ENCODE measurements at regions not wholly inside any gene's neighbourhood (a gene's known extent, or its start where the extent isn't known, plus 50 kb on each side); places are given as distances from the start of the nearest gene placed in this dataset.

DNA sequence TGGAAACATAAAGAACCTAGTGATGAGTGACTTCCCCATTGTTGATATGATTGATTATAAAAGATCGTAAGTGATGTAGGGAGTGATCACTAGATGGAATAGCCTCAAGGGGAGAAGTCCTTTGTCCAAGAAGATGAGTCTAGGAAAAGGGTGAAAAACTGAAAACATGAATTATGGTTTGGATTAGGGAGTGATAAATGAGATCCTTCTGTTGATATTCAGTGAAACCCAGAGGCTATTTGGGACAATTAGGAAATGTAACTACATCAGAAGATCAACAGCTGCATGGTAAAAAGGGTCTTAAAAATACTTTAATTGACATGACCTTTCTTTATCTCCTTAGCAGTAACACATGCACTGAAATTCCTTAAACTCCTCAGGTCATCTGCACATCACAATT lies 124.0 kb upstream of the UNC5C start:
- no peak for DNase-seq (ENCODE audit: low read depth in 2 of 2)

DNA sequence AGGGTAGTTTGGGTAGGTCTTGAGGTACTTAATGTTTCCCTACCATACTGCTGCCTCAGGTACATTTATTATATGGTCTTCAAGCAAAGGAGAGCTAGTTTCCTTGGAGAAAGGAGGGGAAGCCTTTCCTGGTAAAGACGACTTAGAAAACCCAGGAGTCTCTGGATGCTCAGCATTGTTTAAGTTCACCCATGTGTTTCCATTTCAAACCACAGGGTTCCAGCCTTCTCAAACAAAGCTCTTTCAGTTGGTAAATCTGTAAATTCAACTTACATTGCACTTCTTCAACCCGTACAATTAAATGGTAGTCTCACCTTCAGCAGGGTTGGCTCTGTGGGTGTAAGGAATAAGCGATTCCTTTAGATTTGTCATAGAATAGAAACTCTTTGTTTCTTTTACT lies 111.9 kb upstream of the UNC5C start:
- DNase-seq (ENCODE audit: low read depth in 2 of 2) = no peak

DNA sequence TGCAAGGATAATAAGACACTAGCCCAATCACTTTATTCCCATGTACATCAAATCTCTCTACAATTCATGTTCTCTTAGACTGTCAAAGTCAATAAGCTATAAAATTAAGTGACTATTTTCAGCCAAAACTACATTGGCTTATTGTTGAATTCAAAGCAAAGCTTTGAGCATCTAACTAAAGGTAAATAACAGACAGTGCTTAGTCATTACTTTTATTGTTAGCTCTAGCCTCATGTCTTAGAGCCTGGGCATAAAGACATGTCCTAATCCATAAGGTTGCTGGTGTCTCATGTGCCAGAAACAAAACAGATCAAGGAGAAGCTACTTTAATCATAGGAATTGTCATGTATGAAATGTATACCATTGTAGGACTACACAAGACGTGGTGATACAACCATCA lies 103.1 kb upstream of the UNC5C start:
- DNase-seq (ENCODE audit: low read depth in 2 of 2) = no peak

DNA sequence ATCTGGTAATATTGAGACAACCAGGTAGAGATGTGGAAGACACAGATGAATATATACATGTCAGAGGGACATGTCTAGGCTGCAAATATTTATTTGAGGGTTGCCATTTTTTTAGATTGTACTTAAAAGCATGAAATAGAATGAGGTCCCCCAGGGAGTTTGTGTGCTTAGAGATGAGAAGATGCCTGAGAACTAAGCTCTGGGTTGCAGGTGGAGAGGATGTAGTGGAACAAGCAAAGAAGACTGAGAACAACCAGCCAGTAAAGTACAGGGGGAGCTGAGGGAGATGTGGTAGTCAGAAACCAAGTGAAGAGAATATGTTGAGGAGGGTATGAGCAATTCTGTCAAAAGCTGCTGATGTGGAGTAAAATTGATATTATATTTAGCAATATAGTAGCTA lies 95.6 kb upstream of the UNC5C start:
- DNase-seq (ENCODE audit: low read depth in 2 of 2) = no peak

DNA sequence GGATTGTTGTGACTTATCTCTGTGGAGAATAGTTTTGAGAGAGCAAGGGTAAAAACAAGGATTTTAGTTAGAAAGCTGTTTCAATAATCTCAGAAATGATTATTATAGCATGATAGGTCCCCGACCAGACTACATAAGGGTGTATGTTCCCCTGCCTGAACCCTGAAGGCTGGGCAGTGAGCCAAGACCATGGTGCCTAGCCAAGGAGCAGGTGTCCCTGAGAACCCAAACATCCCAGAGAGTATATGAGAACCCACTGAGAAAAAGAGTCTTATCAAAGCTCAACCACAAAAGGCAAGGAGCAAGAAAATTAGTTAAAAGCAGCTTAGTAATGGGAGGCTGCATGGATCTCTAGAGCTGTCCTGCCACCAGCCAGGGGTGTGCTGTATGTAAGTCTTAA lies 94.9 kb upstream of the UNC5C start:
- no peak for DNase-seq (ENCODE audit: low read depth in 2 of 2)

DNA sequence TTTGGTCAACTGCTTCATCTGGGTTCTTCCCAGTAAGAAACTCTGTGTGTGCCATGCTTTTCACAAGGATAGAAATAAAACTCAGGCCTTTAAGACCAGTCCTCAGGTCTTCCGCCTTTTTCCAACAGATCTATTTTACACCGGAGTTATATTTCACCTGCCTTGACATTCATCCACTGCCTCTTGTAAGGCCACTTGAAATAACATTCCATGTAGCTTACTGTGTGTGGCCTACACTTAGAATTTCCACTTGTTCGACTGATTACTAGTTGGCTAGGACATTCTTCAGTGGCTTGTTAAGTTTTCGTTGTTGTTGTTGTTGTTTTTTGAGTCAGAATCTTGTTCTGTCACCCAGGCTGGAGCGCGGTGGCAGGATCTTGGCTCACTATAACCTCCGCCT lies 92.8 kb upstream of the UNC5C start:
- DNase-seq (ENCODE audit: low read depth in 2 of 2) = no peak

DNA sequence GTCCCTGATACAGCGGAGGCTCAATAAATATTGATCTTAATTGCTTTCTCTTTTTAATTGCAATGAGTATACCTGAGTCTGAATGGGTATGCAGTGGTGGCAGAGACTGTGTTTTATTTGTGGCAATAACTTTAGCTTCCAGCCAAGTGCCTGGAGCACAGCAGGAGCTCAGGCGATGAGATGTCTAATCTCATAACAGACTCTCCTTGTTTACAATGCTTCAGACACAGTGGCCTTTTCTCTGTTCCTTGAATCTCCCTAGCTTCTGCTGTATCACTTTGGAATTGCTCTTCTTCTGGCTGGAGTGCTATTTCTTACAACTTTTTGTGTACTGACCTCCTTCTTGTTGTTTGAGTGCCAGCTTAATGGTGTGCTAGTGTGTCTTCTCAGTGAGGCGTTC lies 91.5 kb upstream of the UNC5C start:
- no peak for DNase-seq (ENCODE audit: low read depth in 2 of 2)

DNA sequence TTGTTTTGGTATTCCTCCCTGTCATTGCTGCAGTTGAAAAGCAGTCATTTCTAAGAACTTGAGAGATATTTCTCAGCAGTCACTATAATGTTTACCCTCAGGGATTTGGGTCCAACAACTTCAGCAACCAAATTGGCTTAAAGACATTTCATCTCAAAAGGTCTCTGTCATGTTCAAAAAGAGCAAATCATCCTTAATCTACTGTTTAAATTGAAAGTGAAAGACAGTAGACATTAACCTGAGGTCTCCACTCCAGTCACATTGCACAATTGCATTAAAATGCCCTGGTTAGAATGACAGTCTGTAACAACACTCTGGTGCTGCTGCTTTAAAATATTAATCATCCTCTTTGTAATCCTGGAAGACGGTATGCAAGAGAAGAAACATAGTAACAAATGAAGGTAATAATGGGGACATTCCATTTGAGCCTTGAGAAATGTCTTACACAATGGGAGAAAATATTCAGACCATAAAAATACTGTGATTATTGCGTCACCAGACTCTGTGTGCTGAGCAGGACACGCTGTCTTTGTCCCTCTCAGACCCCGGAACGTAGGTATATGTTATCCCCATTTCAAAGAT lies 90.2 kb upstream of the UNC5C start:
- no peak for DNase-seq (ENCODE audit: low read depth in 2 of 2)

DNA sequence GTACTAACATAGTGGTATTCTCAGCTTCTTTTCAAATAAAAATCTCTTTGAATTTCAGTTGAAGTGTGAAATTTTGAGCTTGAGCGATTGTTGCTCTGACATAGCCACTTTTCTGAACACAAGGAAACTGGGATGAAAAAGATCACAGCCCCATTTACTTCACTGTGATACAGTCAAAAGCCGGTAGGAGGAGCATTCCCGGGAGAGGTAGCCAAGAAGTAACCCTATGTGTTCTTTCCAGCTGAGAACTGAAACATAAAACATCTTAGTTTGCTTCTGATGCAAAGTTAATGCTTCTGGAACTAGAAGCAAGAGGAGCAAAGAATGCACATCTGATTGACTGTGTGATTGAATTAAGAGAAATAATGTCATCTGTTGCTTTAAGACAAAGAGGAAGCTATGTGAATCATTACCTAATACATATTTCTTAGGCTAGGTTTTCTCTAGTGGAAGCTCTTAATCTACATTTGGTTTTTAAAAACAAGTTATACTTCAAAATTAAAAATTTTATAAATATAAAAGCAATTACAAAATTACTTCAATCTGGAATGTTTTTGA lies 88.3 kb upstream of the UNC5C start:
- no peak for DNase-seq (ENCODE audit: low read depth in 2 of 2)

DNA sequence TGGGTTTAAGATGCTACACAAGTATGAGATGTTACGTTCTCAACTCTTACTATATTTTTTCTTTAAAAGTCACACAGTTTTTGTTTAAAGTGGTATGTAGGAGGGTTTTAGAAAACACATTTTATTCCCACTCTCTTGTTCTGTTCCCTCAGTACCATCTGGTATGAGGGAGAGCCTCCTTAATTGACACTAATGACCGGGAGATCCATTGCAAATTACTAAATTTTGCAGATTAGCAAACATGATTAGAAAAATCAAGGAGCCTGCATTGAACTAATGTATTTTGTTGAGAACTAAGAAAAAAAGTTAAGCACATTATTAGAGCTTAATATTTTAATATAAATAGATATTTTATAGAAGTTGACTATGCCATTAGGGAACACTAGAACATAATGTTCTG lies 87.3 kb upstream of the UNC5C start:
- DNase-seq (ENCODE audit: low read depth in 2 of 2) = no peak

DNA sequence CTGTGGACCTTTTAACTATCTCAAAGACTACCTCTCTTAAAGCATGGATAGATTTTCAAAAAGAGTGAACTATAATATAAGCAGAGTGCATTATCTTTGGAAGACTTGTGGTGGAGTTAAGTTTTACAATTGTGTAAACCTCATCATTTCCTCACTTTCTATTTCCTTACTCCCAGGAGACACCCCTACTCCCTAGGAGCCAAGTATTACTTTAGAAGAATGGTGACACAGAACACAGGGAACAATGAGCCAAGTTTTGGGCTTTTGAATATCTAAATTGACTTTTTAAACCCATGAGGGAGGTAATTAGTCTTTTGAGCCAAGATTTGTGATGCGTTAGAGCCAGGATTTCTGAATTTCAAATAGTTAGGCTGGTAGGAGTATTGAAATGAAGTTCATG lies 78.9 kb upstream of the UNC5C start:
- DNase-seq (ENCODE audit: low read depth in 2 of 2) = no peak

DNA sequence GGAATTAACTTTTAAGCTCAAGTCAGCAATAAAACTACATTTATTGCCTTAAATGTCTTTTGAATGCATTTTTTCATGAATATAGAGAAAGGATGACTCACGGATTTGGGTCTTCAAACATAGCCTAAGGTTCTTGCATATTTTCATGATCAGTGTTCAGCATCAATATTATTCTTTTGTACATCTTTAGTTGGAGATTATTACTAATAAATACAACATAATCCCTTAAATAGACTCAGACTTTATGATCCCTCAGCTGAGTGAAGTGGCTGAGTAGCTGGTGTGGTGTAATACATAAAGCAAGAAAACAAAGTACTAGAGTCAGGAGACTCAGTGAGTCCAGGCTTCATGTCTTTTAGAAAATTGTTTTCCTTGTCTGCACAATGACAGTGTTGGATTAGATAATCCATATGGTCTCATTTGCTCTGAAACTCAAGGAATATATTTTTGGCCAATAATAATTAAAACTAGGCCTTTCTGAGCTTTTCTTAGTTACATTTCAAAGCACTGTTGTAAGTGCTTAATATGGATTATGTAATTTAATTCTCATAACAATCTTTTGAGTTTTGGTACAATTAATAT lies 78.3 kb upstream of the UNC5C start:
- DNase-seq (ENCODE audit: low read depth in 2 of 2) = no peak

DNA sequence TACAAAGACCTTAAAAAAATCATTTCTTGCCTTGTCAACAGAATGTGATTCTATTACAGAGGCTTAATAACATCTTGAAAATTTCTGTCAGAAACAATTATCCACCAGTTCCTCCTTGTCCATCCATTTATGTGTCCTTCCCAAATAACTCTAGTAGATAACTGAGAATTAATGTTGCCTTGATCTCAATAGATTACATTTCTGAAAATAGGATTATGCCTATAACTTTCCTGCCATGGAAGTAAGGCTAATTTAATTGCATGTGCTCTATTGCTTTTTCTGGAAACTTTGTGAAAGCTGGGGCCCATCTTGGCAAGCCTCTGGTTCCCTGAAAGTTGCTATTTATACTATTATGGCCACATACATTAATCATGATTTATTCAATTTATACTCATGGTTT lies 76.2 kb upstream of the UNC5C start:
- DNase-seq (ENCODE audit: low read depth in 2 of 2) = no peak

DNA sequence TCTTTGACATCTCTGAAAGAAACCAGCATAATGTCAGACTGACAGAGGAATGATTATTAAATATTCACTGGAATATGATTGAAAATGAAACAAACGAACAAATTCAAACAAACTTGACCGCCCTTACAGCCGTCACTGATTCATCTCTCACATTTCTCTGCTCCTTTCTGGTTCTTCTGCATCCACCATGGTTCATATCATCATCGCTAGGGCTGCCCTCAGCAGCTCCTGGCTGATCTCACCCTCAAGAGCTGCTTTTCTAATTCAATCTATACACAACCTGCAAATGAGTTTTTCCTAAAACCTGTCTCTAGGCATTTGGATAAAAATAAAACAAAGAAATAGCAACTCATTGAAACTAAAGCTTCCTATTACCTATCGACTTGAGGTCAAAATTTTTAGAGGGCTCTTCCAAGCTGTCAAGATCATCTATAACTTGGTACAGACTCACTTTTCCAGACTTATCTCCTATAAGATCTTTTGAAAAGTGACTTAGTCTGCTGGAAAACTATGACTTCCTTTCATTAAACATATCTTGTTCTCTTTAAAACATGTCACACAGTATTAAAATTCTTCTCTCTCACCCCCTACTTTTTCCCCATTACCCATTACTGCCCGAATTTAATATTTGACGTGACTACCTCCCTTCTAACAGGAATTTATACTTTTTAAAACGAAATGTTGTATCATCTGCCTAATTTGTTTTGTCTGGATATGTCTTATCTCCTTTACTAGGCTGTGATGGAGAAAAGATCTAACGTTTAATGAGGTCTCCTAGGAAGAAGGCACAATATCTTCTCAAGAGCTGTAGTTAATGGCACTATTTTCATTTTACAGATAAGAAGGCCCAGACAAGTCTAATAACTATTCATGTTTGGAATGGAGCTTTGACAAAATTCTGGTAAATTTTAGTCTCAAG lies 71.0 kb upstream of the UNC5C start:
- DNase-seq (ENCODE audit: low read depth in 2 of 2) = no peak

DNA sequence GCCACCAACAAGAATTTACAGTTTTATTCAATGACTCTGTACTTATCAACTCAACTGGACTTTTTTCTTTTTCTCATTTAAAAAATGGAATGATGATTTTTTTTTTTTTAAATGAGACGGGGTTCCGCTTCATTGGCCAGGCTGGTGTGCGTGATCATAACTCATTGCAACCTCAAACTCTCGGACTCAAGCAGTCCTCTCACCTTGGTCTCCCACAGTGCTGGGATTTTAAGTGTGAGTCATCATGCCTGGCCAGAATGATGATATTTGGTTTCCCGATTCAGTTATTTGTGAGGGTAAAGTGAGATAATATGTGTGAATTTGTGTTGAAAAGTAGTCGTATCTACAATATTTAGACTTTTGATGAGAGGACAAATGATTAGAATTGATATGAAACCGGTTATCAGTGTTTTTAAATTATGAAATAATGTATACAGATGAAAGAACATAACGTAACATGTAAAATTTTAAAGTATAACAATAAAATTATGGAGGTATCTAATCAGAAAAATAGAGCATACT lies 66.0 kb upstream of the UNC5C start:
- no peak for DNase-seq (ENCODE audit: low read depth in 2 of 2)

DNA sequence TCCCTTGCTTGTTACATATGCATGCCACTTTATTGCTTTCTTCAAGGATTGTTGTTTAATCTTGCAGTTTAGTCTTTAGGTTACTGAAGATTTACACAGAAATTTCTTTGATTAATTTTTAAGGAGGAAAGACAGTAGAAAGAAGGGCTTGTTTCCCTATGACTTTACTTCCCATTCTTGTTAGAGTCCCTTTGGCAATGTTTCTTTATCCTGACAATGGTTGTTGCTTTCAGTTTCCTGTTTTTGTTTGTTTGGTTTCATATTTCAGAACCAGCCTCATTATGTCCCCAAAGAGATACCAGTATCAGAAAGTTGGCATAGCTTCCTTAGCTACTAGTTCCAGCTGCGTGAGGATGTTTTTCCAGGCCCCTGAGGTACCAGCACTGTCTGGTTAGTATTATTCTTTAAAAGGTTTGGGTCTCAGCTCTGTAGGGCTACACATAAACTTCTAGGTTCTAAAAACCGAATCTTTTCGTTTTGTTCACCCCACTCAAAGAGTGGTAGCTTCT lies 61.3 kb upstream of the UNC5C start:
- no peak for DNase-seq (ENCODE audit: low read depth in 2 of 2)

DNA sequence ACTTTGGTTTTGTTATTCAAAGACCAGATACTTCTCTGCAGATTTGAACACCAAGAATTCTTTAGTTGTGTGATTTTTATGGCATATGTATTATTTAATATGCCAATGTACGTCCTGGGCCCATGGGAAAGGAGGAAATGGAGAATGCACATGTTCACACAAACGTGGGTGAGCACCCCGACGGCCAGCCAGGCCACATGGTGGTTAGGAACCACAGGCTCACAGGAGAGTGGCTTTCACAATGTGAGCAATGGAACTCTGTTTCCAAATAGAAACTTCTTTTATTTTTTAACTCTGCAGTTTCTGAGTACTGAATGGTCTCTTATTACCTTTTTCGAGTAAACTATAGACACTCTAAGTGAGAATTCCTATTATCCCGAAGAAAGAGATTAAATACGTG lies 58.0 kb upstream of the UNC5C start:
- DNase-seq (ENCODE audit: low read depth in 2 of 2) = no peak

DNA sequence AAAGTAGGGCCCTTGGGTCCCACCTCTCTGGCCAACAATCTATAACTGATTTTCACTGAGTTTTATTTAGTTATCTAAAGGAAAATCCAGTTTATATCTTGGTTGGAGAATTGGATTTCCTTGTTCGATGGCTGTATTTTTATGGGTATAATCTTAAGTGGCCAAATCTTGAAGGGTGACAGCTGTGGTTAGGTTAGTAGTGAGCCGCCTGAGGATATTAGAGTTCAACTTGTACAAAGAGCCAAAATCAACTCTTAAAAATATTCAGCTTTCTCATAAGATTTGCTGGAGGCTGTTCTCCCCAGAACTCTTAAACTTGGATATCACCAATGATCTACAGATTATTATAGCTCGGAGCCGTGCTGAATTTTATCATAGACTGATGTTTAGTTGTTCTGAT lies 54.6 kb upstream of the UNC5C start:
- DNase-seq (ENCODE audit: low read depth in 2 of 2) = no peak

DNA sequence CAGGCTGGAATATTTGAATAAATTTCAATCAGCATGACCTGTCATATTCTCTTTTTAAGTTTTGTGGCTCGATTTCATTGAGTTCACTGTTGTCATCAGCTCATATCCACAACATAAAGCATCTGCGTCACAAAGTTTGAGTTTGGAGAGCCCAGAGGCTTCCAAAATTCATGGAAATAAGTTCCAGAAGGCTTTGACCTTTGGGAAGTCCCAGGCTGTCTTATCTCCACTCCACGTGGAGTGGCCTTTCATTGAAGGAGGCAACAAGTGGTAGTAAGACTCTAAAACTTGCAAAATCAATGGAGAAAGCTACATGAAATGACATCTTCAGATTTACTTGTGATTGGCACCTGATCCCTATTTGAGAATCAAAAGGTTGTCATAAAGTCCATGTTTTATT lies 54.1 kb upstream of the UNC5C start:
- no peak for DNase-seq (ENCODE audit: low read depth in 2 of 2)

DNA sequence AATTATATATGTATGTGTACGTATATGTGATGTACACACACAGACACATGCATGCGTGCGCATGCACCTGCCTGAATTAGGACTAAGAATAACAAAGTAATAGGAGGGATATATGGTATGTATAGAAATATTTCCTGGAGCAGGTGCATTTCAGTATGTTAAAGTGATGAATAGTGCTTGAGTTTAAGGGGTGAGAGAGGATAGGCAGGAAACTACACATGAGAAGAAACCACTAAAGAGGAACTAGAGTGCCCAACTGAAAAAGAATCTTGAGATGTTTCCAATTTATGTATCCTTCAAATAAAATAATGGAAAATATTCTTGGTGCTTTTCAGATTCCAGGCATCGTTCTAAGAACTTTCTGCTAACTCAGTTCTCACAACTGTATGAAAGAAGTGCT lies 52.6 kb upstream of the UNC5C start:
- no peak for DNase-seq (ENCODE audit: low read depth in 2 of 2)

DNA sequence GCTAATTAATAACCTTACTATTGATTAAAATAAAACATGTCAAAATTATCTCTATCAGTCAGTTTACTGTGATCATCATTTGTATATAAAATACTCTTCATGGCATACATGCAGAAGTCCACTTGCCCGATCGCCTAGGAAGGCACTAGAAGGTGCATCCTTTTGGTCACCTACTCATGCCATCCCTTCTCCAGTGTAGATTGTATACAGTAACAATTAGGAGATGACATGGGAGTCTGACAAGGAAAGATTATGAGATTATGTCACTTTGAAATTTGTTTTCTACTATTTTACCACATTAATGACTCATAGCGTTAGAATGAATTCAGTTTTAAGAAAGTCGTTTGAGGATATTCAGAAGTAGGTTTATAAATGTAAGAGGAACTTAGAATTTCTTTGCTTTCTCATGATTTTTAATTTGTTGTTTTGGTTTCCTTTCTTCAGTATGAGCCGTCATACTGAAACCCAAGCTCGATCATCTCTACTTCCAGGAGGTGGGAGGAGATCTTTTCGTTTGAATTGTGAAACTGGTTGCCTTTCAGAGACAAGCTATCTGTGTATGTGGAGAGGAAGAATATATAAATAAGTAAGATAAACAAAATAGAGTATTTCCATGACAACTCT lies 51.1 kb upstream of the UNC5C start:
- no peak for DNase-seq (ENCODE audit: low read depth in 2 of 2)

Measured in fibroblast of skin of left quadriceps (primary cell).